ENCODE measurements at regions not wholly inside any gene's neighbourhood (a gene's known extent, or its start where the extent isn't known, plus 50 kb on each side); places are given as distances from the start of the nearest gene placed in this dataset.
A peak's percentile ranks its signal among the peaks of the same experiment; 100 is the strongest.

DNA sequence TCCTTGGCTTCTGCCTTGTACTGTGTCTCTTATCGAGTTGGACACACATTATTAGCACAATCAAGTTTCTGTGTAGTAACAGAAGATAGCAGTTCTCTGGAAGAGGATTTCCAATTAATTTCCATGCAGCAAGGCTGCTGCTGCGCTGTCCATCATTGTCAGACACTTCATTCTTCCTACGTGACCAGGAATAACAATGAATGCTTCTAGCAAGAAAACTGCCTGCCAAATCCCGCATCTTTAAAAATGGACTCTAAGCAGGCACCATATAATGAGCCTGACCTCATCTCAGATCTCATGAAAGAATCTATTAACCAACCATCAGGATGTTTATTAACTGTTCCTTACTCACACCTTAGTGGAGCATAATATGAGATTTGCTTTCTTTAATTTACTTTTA lies 1067.7 kb upstream of the FAM98A start:
- TF ChIP-seq, protein P1, sequence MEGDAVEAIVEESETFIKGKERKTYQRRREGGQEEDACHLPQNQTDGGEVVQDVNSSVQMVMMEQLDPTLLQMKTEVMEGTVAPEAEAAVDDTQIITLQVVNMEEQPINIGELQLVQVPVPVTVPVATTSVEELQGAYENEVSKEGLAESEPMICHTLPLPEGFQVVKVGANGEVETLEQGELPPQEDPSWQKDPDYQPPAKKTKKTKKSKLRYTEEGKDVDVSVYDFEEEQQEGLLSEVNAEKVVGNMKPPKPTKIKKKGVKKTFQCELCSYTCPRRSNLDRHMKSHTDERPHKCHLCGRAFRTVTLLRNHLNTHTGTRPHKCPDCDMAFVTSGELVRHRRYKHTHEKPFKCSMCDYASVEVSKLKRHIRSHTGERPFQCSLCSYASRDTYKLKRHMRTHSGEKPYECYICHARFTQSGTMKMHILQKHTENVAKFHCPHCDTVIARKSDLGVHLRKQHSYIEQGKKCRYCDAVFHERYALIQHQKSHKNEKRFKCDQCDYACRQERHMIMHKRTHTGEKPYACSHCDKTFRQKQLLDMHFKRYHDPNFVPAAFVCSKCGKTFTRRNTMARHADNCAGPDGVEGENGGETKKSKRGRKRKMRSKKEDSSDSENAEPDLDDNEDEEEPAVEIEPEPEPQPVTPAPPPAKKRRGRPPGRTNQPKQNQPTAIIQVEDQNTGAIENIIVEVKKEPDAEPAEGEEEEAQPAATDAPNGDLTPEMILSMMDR (conservative IDR thresholded peaks at IDR 0.05; ENCODE audit: low read depth, low read length) = no peak
- H3K4me3 ChIP-seq (ENCODE audit: low read depth, low read length) = no peak overlapping the region
- no peak for DNase-seq (ENCODE audit: low read depth)

DNA sequence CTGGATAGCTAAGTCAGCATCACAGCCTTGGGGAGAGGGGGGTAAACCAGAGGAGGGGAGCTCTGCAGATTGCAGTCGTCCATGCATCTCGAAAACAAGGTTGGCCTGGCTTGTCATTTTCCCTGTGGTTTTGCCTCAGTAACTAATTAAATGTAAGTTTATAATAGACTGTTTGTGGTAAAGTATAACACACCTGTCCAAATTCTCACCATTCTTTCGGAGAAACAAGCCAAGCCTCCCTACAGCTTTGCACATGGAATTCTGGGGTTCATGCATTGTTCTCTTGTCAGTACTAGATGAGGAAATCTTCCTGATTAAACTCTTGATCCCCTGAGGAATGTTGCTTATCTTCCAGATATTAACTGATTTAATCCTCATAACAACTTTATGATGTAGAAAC lies 1065.2 kb upstream of the FAM98A start:
- no peak for DNase-seq (ENCODE audit: low read depth)
- H3K4me3 ChIP-seq (ENCODE audit: low read depth, low read length) = no peak overlapping the region
- TF ChIP-seq, protein P1 (conservative IDR thresholded peaks at IDR 0.05; ENCODE audit: low read depth, low read length) = no peak

DNA sequence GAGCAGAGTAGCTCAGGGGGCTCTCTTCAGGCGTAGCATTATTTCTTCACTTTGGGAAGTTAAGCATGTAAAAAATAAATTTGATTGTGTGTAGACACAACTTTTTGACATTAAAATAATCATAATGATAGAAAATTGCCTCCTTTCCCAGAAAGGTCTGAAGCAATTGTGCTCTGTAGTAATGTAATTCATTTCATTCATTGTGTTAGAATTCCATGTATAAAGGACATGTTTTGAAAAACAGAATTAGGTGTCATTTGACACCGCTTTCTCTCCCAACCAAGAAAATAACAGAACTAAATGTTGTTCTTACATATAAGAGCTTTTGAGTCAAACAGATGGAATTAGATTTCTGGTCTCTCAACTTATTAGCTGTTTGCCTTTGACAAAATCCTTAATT lies 1064.2 kb upstream of the FAM98A start:
- no peak overlapping the region for H3K4me3 ChIP-seq (ENCODE audit: low read depth, low read length)
- TF ChIP-seq, protein P1 (conservative IDR thresholded peaks at IDR 0.05; ENCODE audit: low read depth, low read length) = no peak
- DNase-seq (ENCODE audit: low read depth) = no peak

DNA sequence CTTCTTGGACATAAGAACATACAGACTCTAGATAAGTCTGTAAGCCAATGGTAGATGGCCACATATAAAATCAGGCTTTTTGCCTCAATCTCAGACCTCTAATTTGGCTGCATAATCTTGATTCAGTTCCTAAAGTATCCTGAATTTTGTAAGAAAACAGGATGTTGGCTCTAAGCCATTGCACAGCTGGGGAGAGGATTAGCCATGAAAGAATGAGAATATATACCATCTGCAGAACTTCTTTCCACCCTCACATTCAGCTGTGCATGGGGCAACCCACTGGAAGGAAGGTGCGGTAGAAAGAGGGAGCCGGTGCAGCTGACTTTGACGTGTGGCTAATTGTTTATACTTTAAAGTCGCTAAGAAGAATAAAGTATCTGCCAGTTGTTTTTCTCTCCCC lies 1061.6 kb upstream of the FAM98A start:
- no peak for DNase-seq (ENCODE audit: low read depth)
- TF ChIP-seq, protein P1 (conservative IDR thresholded peaks at IDR 0.05; ENCODE audit: low read depth, low read length) = no peak
- H3K4me3 ChIP-seq (ENCODE audit: low read depth, low read length) = no peak overlapping the region

DNA sequence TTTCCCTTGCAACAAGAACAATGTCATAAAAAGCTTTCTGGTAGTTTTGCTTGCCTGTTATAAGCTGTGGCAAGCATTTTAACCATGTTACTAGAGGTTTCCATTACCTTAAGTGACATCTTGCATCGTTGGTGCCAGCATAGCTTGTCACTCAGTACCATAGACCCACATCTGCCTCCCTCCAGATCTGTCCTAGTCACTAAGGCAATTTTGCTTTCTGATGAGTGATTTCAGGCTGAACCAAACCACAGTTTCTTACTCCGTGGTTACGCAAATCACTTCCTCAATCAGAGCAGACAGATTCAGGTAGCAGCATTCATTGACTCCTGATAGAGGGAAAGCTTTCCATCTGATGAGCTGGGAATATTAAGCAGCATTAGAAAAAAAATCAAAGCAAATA lies 1057.5 kb upstream of the FAM98A start:
- H3K4me3 ChIP-seq (ENCODE audit: low read depth, low read length) = no peak overlapping the region
- TF ChIP-seq, protein P1 (conservative IDR thresholded peaks at IDR 0.05; ENCODE audit: low read depth, low read length) = no peak
- DNase-seq (ENCODE audit: low read depth) = no peak

DNA sequence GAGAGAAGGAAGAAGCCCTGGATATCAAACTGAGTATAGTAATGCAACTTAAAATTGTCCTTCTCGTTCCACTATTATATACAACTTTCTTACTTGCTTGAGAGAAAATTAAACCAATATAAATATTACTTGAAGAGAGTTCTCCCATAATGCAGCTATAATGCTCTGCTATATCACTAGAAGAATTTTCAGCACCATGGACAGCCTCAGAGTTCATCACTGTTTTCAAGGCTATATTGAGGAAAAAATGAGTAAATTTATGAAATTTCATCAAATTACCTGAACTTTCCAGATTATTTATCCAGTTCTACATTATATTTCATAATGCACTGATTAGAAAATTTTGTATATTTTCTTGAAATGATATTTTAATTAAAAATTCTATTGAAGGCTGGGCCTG lies 1053.5 kb upstream of the FAM98A start:
- peak; percentile 12 for DNase-seq (ENCODE audit: low read depth)
- no peak overlapping the region for H3K4me3 ChIP-seq (ENCODE audit: low read depth, low read length)
- TF ChIP-seq, protein P1 (conservative IDR thresholded peaks at IDR 0.05; ENCODE audit: low read depth, low read length) = no peak

DNA sequence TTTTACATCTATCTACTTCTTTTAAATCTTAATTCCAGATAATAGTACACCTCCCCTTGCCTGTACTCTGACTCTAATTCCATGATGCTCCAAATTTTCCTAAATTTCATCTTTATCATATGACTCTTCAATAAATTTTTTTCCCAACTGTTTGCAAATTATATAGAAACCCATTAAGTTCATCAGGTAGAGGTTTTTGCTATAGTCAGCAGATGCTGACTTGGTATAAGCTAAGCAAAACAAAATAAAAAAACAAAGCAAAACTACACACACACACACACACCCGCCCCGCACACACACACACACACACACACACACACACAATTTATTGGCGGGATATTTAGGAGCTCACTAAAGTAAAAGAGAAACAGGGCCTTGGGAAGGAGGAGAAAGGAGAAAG lies 1047.8 kb upstream of the FAM98A start:
- TF ChIP-seq, protein P1 (conservative IDR thresholded peaks at IDR 0.05; ENCODE audit: low read depth, low read length) = no peak
- H3K4me3 ChIP-seq (ENCODE audit: low read depth, low read length) = no peak overlapping the region
- DNase-seq (ENCODE audit: low read depth) = no peak
